ENCODE measurements at regions not wholly inside any gene's neighbourhood (a gene's known extent, or its start where the extent isn't known, plus 50 kb on each side); places are given as distances from the start of the nearest gene placed in this dataset.
"Not testable (repeated sequence)": the region's sequence is repeated elsewhere in the genome, so short reads cannot be mapped to it uniquely, and the experiment has no call there.

DNA sequence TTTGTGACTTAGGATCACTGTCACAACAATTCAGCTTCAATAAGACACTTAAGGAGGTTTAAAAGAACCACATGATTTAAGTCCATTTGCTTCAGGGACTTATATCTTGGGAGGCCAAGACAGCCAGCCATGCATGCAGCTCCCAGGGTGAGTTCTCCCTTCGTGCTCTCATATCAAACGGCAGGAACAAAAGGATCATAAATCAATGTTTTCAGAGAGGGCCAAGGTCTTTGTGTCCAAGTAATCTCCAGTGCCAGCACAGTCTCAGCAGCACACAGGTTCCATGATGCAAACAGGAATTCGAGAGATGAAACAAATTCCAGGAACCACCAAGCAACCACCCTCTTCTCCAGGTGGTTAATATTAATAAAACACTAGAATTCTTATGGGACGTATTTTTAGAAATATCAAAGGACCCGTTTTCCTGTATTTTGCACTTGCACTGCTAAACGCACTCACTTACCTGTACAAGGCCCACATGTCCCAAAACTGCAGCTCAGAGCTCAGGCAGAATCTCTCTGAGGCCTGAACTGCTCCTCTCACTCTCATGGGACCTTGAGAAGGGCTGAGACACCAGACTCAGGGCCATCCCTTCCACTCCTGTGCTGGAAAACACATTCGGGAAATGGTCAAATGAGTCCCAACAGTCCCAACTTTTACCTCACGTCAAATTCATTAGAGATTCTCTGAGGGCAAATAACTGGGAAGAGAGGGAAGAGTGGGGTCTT is 100.0 kb upstream of the RAB4A start:
- ChIA-PET CTCF (no interaction called here), POLR2A (no interaction called here)
- TF ChIP-seq FOXM1 (IDR thresholded peaks at IDR 0.05; ENCODE audit: borderline replicate concordance) = no peak
- no peak for TF ChIP-seq FOXK2 (IDR thresholded peaks at IDR 0.05)
- no peak for TF ChIP-seq BHLHE40 (IDR thresholded peaks at IDR 0.05; ENCODE audit: borderline replicate concordance)
- no peak for DNase-seq (ENCODE audit: extremely low spot score)

DNA sequence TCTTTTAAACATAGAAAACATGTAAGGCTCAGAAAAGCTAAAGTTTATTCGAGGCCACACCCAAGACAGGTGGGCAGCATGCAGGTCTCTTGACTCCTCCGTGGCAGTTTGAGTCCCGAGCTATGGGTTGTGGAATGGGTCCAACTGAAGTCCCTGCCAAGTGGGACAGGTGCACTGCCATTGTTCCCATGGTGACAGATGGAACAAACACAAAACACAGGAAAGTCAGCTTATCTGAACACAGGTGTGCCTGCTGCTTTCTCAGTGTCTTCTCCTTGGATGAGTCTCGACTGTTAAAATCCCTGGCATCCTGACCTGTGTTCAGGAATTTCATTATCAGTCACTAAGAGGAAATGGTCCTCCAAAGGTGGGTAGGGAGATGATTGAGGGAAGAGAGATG is 99.0 kb upstream of the RAB4A start:
- POLR2A ChIA-PET = no interaction called here
- no peak for DNase-seq (ENCODE audit: extremely low spot score)
- TF ChIP-seq ARNT (IDR thresholded peaks at IDR 0.05) (no peak), FOXK2 (IDR thresholded peaks at IDR 0.05) (no peak), HDGF (IDR thresholded peaks at IDR 0.05; ENCODE audit: borderline replicate concordance) (no peak), LEF1 (IDR thresholded peaks at IDR 0.05; ENCODE audit: borderline replicate concordance) (no peak)
- CTCF ChIA-PET = no interaction called here

GRCh38 chr1:229173491-229174476 is 97.1 kb upstream of the RAB4A start:
- POLR2A ChIA-PET, CTCF ChIA-PET: not testable (repeated sequence)

GRCh38 chr1:229175297-229175696 is 95.6 kb upstream of the RAB4A start:
- CTCF ChIA-PET; POLR2A ChIA-PET; DNase-seq (ENCODE audit: extremely low spot score): not testable (repeated sequence)

More at GRCh38 chr1:229173491-229174476, 97.1 kb upstream of the RAB4A start:
- not testable (repeated sequence) for DNase-seq (ENCODE audit: extremely low spot score)

DNA sequence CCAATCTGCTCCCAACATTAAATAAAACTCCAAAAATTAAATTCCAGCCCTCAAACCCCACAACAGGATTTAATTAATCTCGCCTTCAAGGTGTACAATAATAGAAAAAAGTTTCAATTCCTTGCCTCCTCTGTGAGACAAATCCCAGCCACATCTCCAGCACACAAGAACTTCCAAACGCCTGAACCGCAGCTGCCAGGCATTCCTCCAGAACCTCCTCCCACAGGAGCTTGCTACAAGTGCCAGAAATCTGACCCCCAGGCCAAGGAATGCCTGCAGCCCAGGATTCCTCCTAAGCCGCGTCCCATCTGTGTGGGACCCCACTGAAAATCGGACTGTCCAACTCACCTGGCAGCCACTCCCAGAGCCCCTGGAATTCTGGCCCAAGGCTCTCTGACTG is 94.5 kb upstream of the RAB4A start:
- DNase-seq (ENCODE audit: extremely low spot score); POLR2A ChIA-PET; CTCF ChIA-PET: not testable (repeated sequence)

- CTCF ChIA-PET = no interaction called here
- POLR2A ChIA-PET = no interaction called here
- no peak for TF ChIP-seq FOXA1 (IDR thresholded peaks at IDR 0.05)
- no peak for DNase-seq (ENCODE audit: extremely low spot score)
These were observed 90.8 kb upstream of the RAB4A start for GRCh38 chr1:229180161-229180560.

DNA sequence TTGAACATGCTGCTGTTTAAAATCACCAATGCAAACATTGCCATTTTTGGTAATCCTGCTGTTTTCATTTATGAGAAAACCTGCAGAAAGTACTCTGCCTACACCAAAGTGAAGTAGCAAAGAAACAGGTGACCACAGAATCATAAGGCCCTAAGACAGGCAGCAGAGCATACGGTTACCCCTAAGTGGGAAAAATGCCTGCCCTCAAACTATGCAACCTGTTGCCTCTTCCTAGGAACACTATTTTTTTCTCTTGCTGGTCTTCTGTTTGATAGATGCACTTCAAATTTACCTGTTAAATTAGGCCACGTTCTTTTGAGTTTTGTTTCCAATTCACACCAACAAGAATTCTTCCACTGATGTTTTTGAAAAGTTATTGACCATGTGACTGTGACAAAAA is 89.5 kb upstream of the RAB4A start:
- CTCF ChIA-PET = no interaction called here
- DNase-seq (ENCODE audit: extremely low spot score) = no peak
- no peak for TF ChIP-seq FOXA1 (IDR thresholded peaks at IDR 0.05)
- TF ChIP-seq, protein P1, sequence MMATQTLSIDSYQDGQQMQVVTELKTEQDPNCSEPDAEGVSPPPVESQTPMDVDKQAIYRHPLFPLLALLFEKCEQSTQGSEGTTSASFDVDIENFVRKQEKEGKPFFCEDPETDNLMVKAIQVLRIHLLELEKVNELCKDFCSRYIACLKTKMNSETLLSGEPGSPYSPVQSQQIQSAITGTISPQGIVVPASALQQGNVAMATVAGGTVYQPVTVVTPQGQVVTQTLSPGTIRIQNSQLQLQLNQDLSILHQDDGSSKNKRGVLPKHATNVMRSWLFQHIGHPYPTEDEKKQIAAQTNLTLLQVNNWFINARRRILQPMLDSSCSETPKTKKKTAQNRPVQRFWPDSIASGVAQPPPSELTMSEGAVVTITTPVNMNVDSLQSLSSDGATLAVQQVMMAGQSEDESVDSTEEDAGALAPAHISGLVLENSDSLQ (IDR thresholded peaks at IDR 0.05) = no peak
- TF ChIP-seq SP1 (IDR thresholded peaks at IDR 0.05) = no peak
- TF ChIP-seq TARDBP (IDR thresholded peaks at IDR 0.05) = no peak
- TF ChIP-seq LEF1 (IDR thresholded peaks at IDR 0.05; ENCODE audit: borderline replicate concordance) = no peak
- no peak for TF ChIP-seq L3MBTL2 (conservative IDR thresholded peaks at IDR 0.05)
- no peak for TF ChIP-seq NFRKB (IDR thresholded peaks at IDR 0.05)
- no peak for TF ChIP-seq FOXK2 (IDR thresholded peaks at IDR 0.05)
- TF ChIP-seq ZNF384 (IDR thresholded peaks at IDR 0.05) = no peak
- TF ChIP-seq SUZ12 (IDR thresholded peaks at IDR 0.05) = no peak
- TF ChIP-seq HDGF (IDR thresholded peaks at IDR 0.05; ENCODE audit: borderline replicate concordance) = no peak
- no peak for TF ChIP-seq BHLHE40 (IDR thresholded peaks at IDR 0.05; ENCODE audit: borderline replicate concordance)
- TF ChIP-seq FOXM1 (IDR thresholded peaks at IDR 0.05; ENCODE audit: borderline replicate concordance) = no peak
- POLR2A ChIA-PET = no interaction called here

DNA sequence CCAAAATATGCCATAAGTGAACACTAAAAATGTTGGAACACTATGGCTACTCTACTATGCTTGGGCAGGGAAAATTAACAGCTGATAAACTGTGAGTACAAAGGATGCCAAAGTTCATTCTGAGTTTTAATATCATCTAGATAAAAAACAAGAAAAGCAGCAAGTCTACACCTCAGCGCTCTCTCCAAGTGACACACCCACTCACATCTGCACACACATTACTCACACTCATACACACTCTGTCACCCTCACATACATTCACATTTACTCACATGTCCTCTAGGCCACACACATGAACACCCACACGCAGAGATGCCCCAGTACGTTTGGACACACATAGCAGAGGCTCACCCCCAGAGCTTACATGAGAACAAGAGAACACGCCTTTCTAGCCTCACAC is 87.3 kb upstream of the RAB4A start:
- CTCF ChIA-PET = no interaction called here
- POLR2A ChIA-PET = interaction anchor here (0.9 kb wide), 1 partner anchor 10 kb away, joined by 3 read pairs; no protein-coding TSS in a partner anchor

More for the DNA sequence above, 87.3 kb upstream of the RAB4A start:
- TF ChIP-seq BHLHE40 (IDR thresholded peaks at IDR 0.05; ENCODE audit: borderline replicate concordance) = no peak
- TF ChIP-seq FOXM1 (IDR thresholded peaks at IDR 0.05; ENCODE audit: borderline replicate concordance) = no peak
- no peak for TF ChIP-seq ARNT (IDR thresholded peaks at IDR 0.05)
- TF ChIP-seq LEF1 (IDR thresholded peaks at IDR 0.05; ENCODE audit: borderline replicate concordance) = no peak
- TF ChIP-seq FOXA1 (IDR thresholded peaks at IDR 0.05) = no peak
- no peak for TF ChIP-seq SP1 (IDR thresholded peaks at IDR 0.05)
- TF ChIP-seq NFRKB (IDR thresholded peaks at IDR 0.05) = no peak
- no peak for TF ChIP-seq ELF4 (IDR thresholded peaks at IDR 0.05)
- no peak for TF ChIP-seq ZNF384 (IDR thresholded peaks at IDR 0.05)
- TF ChIP-seq HDGF (IDR thresholded peaks at IDR 0.05; ENCODE audit: borderline replicate concordance) = no peak
- TF ChIP-seq TARDBP (IDR thresholded peaks at IDR 0.05) = no peak
- TF ChIP-seq, protein P1 (IDR thresholded peaks at IDR 0.05) = no peak
- no peak for TF ChIP-seq L3MBTL2 (conservative IDR thresholded peaks at IDR 0.05)
- no peak for TF ChIP-seq SUZ12 (IDR thresholded peaks at IDR 0.05)
- no peak for TF ChIP-seq CTBP1 (IDR thresholded peaks at IDR 0.05; ENCODE audit: borderline replicate concordance)
- TF ChIP-seq FOXK2 (IDR thresholded peaks at IDR 0.05) = no peak
- DNase-seq (ENCODE audit: extremely low spot score) = no peak
